Testis (tissue), 2 donors: ENCODE measurements at regions not wholly inside any gene's neighbourhood (a gene's known extent, or its start where the extent isn't known, plus 50 kb on each side); places are given as distances from the start of the nearest gene placed in this dataset.

Experiments used
- CTCF ChIP-seq, 3 experiments: fragments of 450-650 bp in 2 of 3; fragments of 200-600 bp in 1 of 3; sonication (generic) in 1 of 3; IDR thresholded peaks; one replicate each; pipeline ENCODE4 v1.5.1; 2016 to 2019; ENCODE audit warnings: antibody characterized with exemption in 3 of 3, mild to moderate bottlenecking in 2 of 3, moderate library complexity in 1 of 3
- POLR2A ChIP-seq: fragments of 450-650 bp; IDR thresholded peaks from one replicate; pipeline ENCODE4 v1.6.1; 2017; ENCODE audit warnings: antibody characterized with exemption, mild to moderate bottlenecking, moderate library complexity

GRCh38 chr12:125573271-125573670 is 508.0 kb downstream of the AACS start:
- TF ChIP-seq CTCF (IDR thresholded peaks at IDR 0.05) (no peak), POLR2A (no peak)
